LHCN-M2 (cell line): ENCODE measurements at regions not wholly inside any gene's neighbourhood (a gene's known extent, or its start where the extent isn't known, plus 50 kb on each side); places are given as distances from the start of the nearest gene placed in this dataset.

ENCODE experiments used
- DNase-seq: peaks from one replicate; pipeline ENCODE4 v3.0.0-alpha.2; 2012; ENCODE audit warnings: low read depth

DNA sequence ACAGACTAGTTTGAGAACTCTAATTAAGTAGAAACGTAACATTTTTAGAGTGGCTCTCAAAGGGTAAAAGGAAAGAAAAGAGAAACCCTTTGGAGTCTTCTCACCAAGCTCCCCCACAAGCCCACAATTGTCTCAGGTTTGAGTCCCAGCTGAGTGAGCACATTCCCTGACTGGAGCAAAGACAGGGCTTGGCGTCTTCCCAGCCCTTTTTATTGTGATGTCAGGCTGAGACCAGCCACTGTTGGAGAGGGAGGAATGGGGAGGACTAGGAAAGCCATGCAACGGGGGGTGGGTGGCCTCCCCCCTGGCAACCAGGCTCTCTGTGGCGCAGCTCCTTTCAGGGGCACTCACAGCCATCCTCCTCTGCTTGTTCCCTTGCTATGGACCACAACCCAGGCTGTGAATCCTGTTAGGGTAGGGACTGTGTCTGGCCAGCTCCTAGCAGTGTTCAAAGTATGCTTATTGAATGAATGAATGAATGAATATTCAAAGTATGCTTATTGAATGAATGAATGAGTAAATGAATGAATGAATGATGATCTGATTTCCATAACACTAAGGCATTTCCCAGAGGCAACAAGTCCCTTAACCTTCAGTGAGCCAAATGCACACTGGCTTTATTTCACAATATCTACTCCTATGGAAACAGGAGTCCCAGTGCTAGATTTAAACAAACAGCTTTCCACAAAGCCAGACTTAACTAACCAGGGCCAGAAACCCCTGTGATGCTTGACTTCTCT, 413.3 kb downstream of the MID1IP1 start:
- no peak for DNase-seq

DNA sequence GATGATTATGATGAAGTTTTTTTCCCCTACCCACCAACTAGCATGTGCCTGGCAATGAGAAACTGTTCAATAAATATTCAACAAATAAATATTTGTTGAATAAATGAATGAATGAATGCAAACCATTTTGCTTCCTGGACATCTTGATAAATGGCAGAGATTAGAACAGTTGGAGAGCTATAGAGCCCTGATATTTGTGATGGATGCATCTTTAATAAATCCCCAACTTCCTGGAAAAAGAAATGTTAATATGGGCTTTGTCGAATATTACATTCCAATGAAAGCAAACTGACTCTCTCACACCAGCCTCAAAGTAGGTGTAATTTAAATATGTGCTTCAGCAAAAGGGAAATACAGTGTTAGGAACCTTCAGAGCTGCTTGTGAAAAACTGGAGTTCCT, 419.7 kb downstream of the MID1IP1 start:
- no peak for DNase-seq

DNA sequence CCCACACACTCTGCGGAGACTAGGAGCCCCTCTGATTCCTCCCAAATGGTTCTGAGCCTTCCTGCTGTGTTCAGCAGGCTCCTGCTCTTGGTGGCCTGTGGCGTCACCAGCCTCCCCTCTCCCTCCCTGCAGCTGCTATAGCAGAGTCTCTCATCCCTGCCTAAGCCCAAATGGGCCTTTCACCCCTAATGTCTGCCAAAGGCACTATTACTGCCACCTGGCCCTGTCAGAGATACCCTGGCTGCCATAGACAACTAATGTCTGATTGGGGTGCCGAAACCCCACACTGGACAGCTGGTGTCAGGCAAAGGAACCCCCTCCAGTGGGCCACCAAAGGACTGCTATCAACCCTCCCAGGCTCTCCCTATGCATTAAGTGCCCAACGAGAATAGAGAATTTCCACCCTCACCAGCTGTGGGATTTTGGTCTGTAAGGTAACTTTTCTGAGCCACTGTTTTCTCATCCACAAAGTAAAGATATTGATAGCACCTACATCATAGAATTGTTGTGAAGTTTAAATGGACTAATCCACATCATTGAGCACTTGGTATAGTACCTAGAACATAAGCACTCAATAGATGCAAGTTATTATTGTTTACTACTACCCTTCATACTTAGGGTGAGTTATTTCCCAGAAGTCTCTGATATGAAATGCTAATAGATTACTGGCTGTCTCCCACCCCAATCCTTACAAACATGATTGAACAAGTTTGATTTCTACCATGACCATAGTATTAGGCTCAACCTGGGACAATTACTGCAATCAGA, 421.3 kb downstream of the MID1IP1 start:
- no peak for DNase-seq

DNA sequence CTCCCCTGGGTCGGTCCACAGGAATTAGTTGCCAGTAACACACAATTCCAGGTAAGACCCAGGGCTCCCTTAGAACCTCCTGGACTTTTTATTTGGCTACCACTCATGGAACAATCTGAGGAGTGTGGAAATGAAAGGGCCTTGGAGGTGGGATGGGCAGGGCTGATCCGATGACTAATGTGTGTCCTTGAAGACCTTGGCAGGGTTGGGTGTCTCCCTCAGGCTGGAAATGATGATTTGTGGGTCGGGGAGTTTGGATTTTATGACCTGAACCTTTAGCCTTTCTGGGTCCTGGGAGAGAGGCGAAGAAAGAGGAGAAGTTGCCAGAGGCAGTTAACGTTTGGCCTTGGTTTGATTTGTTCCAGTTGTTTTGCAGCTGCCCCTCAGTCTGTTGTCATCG, 425.0 kb downstream of the MID1IP1 start:
- DNase-seq = no peak

DNA sequence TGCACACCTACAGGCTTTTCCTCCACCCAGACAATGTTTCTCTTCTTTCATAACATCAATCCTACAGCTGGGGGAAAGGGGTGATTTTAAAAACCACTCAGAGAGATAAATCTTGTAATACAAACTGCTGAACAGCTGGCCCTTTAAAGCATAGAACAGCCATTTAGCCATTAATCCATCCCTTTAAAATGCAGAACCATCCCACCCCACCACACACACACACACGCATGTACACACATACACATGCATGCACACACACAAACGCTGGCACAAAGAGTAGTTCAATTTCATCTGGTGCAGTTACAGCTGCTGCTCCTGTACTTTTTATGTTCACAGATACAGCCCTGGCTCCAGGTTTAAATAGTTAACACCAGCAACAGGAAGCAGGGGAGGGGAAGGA, 426.1 kb downstream of the MID1IP1 start:
- DNase-seq = no peak

DNA sequence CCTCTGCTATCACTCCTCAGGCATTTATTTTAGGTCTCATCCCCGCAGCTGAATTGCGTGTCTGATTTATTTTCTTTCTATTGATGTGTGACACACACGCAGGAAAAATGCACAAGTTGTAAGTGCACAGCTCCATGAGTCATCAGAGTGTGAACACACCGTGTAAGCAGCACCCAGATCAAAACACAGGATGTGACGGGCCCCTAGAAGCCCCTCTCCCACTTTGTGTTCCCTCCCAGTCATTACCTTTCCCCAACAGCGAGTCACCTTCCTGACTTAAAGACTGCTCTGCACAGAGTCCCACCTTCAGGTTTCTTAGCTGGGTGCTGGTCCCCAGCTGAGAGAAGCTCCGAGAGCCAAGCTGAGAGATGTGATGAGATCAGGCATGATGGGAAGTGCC, 436.7 kb downstream of the MID1IP1 start:
- DNase-seq = no peak

DNA sequence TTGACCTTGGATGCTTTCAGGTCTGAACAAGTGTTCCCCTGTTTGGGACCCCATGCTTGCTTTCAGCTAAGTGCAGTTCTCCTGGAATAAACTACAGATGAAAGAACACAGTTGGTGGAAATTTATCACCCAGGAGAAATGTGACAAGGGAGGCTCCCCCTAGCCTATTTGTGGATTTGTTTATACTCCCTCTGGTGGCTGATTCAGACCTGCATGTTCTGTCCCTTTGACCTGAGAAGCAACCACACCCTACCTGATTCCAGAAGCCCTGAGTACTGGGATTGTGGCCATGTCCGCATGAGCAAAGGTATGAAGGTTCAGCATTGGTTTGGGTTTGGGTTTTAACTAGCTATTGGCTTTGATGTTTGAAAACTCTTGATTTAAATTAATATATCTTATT, 440.9 kb downstream of the MID1IP1 start:
- DNase-seq = peak; percentile 43

DNA sequence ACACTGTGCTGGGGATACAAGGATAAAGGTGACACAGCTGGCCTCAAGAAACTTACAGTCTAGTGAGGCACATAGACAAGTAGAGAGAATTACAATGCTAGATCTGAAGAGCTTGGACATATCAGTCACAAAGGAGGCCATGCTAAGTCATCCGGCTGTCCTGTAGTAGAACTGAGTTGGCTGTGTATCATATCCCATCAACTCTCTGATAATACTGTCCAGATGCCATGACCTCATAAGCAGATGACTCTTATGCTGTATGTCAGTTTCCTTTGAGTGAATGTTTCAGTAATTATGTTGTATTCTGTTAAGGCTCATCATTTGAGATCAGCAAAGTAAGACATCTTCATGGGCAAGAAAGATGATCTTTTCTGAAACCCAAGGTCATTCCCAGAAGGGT, 442.9 kb downstream of the MID1IP1 start:
- DNase-seq = no peak

DNA sequence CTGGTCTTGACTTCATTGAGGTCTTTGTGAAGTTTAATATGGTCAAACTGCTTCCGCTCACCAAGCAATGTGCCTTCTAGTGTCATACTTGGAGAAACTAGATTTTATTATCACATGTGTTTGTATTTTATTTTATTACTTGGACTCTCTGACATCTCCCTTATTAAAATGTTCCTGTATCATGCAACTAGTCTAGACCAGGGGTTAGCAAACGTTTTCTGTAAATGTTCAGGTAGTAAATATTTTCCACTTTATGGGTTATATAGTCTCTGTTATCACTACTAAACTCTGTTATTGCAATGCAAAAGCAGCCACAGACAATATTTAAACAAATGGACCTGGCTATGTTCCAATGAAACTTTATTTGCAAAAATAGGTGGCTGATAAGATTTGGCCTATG, 443.8 kb downstream of the MID1IP1 start:
- DNase-seq = no peak

DNA sequence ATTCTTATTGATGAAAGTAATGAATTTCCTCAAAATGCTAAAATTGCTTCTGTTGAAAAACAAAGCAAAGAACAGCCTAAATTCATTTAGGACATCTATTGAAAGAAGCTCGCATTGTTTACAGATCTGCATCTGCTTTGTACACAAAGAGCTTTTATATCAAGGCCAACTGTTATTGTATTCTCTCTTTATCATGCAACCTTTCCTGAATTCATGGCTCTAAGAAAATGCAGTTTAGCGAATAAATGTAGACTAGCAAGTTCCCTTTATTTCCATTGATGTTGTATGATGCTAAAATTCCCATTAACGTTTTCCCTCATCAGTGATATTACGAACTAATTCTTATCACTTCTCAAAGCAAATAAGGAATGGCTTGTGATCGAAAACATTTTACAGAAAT, 446.3 kb downstream of the MID1IP1 start:
- DNase-seq = no peak

DNA sequence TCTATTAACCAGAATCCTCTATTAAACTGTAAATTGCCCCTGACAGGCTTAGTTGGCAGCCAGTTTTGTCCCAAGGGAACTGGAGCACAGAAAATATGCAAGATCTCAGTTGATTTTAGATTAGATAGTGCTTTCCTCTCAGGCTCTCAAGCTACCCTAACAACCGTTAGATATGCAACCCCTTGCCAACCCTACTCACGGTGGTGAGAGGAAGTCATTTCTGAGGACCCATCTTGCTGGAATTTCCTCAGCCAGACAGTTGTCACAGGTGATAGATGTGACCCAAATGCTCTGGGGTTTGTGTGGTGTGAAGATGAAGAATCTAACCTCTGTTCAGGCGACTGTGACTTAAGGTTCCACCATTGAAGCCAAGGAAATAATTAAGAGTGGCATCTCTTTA, 447.1 kb downstream of the MID1IP1 start:
- no peak for DNase-seq

DNA sequence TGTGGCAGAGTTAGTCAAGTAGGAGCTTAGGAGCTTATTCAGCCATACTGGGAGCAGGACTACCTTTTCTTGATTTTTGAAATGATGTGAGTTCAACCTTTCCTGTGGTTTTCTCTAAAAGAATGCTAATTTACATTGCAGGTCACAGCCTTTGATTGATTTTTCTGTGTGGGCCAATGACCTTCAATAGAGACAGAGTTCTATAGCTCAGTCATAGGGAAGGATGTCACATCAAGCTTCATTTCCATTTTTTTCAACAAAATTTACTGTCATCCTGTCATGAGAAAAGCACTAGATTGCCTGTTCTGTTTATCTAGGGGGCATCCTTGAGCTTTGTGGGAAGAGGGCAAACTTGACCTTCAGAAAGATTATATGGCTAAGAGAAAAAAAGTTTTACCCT, 448.7 kb downstream of the MID1IP1 start:
- DNase-seq = no peak

DNA sequence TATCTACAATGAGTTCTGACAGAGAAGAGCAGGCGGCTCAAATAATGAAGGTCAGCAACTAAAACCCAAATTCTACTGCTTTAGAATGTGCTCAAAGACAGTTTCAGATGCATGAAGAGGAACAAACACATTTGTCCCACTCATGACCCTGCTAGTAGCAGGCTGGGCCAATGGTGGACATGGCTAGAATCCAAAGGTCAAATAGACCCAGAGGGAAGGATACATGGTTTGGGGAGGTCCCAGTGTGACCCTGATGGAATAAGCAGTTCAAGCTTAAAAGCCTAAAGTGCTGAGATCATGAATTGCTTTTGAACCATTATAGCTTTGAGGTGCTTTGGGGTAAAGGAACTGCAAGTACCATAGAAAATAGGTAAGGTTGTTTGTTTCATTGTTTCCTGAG, 450.7 kb downstream of the MID1IP1 start:
- no peak for DNase-seq

DNA sequence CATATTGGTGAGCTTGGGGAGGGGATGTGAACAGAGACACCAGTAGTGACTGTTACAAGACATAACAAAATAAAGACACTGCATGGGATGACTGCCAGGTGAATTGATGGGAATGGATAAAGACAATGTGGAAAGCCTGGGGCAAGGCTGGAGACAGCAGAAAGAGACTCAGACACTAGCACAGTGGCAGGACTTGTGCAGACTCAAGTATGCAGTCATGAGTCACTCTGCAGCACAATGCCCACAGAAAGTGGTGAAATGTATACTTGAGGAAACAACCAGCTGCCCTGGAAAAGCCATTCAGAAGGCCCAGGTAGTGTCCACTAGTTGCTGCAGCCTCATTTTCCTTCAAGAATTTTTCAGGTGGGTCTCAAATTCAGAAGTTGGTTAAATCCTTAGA, 452.3 kb downstream of the MID1IP1 start:
- DNase-seq = peak; percentile 28

DNA sequence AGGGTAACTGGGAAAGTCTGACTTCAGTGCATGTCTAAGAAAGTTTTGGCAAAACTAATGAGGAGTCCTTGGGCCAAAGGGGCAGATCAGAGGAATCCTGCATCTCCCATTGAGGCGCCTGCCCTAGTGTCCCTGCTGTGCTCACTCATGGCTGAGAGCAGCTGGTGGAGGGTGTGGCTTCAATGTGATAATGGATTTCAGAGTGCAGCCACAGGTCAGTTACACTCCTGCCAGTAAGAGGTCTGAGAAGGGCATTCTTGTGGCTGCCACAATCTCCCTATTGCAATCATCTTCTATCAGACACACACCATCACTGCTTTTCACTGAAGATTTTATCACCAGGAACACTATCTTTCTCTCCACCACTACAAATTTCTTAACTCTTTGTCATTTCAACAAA, 457.1 kb downstream of the MID1IP1 start:
- peak; percentile 53 for DNase-seq

DNA sequence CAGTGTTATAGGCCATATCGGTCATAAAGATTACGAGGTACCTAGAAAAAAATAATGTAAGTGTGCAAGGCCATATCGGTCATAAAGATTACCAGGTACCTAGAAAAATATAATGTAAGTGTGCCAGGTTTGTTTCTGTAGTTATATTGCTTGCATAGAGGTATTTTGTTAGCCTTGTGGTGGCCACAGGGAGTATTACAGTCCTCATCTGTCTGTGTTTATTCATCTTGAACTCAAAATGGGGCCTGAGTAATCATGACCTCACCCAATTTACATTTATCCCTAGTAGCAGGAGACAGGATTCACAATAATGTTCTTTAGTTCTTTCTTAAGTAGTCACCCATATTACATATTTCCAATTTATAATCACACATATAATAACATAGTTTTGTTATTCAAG, 459.7 kb downstream of the MID1IP1 start:
- DNase-seq = peak; percentile 26

DNA sequence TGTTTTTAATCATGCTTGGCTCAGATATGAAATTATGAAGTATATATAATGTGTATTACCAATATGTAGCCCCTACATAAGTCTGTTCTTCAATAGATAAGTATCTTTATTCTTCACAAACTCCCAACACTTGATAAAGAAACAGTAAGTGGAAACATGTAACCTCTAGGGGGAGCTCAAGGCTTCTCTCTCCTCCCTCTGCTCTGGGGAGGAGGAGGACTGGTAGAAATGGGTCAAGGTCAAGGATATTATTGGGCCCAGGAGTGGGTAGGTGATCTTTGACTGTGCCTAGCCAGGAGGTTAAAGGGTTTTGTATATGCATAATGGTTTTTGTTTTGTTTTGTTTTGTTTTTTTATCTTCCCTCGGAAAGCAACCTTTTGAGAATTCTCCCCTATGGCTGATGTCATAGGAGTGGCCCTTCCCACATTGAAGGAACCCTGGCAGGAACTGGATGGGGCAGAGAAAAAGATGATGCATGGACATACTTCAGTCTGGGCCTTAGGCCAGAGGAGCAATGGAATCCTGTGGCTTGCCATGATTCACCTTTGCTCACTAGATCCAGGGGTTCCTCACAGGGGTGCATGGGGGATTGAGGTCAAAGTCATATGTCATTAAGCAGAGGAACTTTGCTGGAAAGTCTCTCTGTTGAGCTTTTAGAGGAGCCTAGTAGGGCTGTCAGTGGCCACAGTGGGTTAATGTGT, 460.3 kb downstream of the MID1IP1 start:
- peak; percentile 70 for DNase-seq

DNA sequence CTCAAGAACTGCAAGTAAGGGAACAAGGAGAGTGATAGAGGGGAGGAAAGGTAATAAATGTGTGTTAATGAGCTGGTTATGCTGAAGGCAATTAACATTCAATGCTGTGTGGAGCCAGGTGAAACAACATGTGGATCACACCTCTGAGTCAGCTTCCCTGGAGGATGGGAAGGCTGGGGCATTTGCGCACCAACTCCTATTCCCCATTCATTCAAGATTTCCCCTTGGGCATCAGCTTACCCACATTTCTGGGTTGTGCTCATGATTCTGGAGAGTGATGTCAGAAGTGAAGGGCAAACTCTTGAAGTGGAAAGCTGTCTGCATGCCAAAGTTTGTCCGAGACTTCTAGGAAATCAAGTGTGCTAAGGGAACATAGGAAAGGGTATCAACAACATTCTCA, 461.4 kb downstream of the MID1IP1 start:
- no peak for DNase-seq

DNA sequence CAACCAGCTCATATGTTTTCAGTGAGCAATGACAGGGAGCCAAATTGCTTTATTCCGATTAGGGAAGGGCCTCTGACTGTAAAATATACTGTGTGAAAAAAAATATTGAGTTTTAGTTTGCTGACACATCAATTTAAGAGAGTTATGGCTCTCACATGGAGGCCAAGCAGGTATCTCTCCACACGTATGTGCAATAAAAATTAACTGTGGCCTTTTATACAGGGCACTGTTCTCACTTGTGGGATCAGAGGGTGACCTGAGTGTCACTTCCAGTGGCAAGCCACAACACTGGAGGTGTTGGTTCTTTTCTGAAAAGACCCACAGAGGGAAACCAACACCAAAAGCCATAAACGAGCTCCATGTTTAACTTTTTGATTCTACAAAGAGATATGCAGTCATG, 462.8 kb downstream of the MID1IP1 start:
- DNase-seq = no peak

DNA sequence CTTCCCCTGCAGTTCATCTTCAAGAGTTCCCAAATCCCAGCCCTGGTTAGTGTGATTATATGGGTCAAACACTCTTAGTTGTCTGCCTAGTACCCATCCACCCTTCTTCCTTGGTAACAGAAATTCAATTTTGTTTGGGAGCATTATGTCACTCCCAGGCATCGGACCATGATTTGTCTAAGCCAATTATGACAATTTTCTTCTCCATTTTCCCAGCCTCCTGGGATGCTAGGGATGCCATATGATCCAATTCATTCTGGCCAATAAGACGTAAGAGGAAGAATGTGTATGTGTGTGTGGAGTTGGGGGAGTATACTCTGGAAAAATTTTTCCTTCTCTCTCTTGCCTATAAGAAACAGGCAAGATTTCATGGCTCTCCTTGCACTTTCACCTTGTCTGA, 465.9 kb downstream of the MID1IP1 start:
- DNase-seq = no peak

DNA sequence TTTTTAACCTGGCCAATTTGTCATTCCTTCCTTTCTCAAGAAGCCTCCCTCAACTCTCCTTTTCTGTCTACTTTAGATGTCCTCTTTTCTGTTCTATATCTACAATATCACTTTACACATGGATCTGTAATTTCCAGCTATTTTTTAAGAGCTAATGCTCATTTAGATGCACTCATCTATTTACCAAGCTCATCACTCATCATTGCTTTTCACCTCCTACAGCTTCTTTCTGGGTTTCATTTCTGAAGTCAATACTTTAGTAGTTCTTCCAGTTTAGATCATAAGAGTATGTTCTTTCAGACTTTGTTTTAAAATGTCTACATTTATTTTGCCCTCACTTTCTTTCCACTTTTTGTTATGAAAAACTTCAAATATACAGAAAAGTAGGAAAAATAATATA, 466.9 kb downstream of the MID1IP1 start:
- no peak for DNase-seq

DNA sequence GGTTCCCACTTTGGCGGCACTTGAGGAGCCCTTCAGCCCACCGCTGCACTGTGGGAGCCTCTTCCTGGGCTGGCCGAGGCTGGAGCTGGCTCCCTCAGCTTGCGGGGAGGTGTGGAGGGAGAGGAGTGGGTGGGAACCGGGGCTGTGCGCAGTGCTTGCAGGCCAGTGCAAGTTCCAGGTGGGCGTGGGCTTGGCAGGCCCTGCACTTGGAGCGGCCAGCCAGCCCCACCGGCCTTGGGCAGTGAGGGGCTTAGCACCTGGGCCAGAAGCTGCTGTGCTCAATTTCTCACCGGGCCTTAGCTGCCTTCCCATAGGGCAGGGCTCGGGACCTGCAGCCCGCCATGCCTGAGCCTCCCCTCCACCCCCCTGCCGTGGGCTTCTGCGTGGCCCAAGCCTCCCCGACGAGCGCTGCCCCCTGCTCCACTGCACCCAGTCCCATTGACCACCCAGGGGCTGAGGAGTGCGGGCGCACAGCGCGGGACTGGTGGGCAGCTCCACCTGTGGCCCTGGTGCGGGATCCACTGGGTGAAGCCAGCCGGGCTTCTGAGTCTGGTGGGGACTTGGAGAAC, 474.3 kb downstream of the MID1IP1 start:
- DNase-seq = no peak
